Progenitor cell of endocrine pancreas (in vitro differentiated cells): ENCODE measurements at regions not wholly inside any gene's neighbourhood (a gene's known extent, or its start where the extent isn't known, plus 50 kb on each side); places are given as distances from the start of the nearest gene placed in this dataset.
A peak's percentile ranks its signal among the peaks of the same experiment; 100 is the strongest.

Experiments
- DNase-seq: peaks from one replicate; pipeline ENCODE4 v3.0.0; 2021; ENCODE audit warnings: low spot score; ENCODE audit not compliant: unreplicated experiment
- H3K27ac Mint-ChIP-seq: 2 replicates; pipeline ENCODE4 v1.8.0; 2021; ENCODE audit warnings: mild to moderate bottlenecking, moderate library complexity, mixed read lengths
- H3K27me3 Mint-ChIP-seq: 2 replicates; pipeline ENCODE4 v1.8.0; 2021; ENCODE audit warnings: mixed read lengths
- H3K36me3 Mint-ChIP-seq: 2 replicates; pipeline ENCODE4 v1.8.0; 2022; ENCODE audit warnings: mixed read lengths; ENCODE audit not compliant: insufficient read depth
- H3K4me1 Mint-ChIP-seq: 2 replicates; pipeline ENCODE4 v1.8.0; 2021; ENCODE audit warnings: low read depth, mixed read lengths
- H3K4me3 Mint-ChIP-seq: 2 replicates; pipeline ENCODE4 v1.8.0; 2021; ENCODE audit warnings: low read depth, mild to moderate bottlenecking, moderate library complexity, mixed read lengths
- H3K9me3 Mint-ChIP-seq: 2 replicates; pipeline ENCODE4 v1.8.0; 2021; ENCODE audit warnings: low read depth, mixed read lengths
- CTCF ChIP-seq: fragments of 200-600 bp; sonication (generic); IDR thresholded peaks from one replicate; pipeline ENCODE4 v1.5.0; 2021; ENCODE audit warnings: antibody characterized with exemption, mild to moderate bottlenecking; ENCODE audit not compliant: unreplicated experiment

GRCh38 chr1:235022341-235022980 is 106.2 kb downstream of the TOMM20 start:
- H3K27me3 Mint-ChIP-seq: no peaks in the 10 kb centered on the region
- H3K4me1 Mint-ChIP-seq: peaks cover 24% of the 10 kb centered on the region
- no peaks in the 10 kb centered on the region for H3K36me3 Mint-ChIP-seq
- no peak for TF ChIP-seq CTCF
- H3K27ac Mint-ChIP-seq: peak overlapping the region; percentile 0
- no peak overlapping the region for H3K4me3 Mint-ChIP-seq
- H3K9me3 Mint-ChIP-seq: peaks cover 4% of the 10 kb centered on the region
- DNase-seq: no peak

DNA sequence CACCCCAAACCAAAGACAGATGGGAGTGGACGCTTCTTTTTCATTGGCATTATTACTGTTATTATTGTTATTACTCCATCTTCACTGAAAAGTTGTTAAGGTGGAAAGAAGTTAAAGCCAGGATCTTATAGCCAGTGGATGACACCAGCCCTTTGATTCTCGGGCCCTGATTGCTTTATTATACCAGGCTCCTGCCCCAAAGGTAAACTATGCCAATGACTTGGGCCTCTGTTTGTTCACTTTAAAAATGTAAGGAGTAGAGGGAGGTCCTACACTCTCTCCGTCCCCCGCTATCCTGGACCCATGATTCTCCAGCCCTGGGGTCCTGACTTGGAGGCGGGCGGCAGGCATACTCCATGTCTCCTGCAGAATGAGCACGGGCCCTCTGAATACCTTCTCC is 106.8 kb downstream of the TOMM20 start:
- Mint-ChIP-seq H3K4me1 (peaks cover 24% of the 10 kb centered on the region), H3K9me3 (no peaks in the 10 kb centered on the region), H3K36me3 (no peaks in the 10 kb centered on the region), H3K27ac (no peak overlapping the region), H3K4me3 (no peak overlapping the region), H3K27me3 (no peaks in the 10 kb centered on the region)
- DNase-seq: no peak
- no peak for TF ChIP-seq CTCF

DNA sequence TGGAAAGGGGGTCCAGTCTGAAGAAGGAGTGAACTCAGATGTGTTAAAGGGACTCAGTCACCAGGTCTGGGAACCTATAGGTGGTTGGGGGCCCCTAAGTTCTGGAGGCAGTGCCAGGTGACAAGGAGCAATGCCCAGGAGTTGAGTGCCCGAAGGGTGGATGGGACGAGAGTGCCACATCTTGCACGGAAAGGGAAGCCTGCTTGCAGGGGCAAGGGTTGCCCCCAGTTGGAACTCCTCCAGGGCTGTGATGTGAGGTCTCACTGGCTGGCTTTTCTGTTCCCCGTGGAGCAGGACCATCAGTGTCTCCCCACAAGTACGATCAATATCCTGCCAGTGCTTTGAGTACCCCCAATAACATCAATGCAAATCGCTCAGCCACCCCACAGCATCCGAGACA is 107.3 kb downstream of the TOMM20 start:
- no peak for TF ChIP-seq CTCF
- Mint-ChIP-seq H3K4me3 (no peak overlapping the region), H3K9me3 (no peaks in the 10 kb centered on the region), H3K27ac (peak overlapping the region; percentile 56), H3K27me3 (no peaks in the 10 kb centered on the region), H3K36me3 (no peaks in the 10 kb centered on the region), H3K4me1 (peaks cover 24% of the 10 kb centered on the region)
- no peak for DNase-seq

- H3K4me1 Mint-ChIP-seq: peaks cover 24% of the 10 kb centered on the region
- no peaks in the 10 kb centered on the region for H3K9me3 Mint-ChIP-seq
- no peak overlapping the region for H3K4me3 Mint-ChIP-seq
- H3K27ac Mint-ChIP-seq: no peak overlapping the region
- H3K36me3 Mint-ChIP-seq: no peaks in the 10 kb centered on the region
- no peak for DNase-seq
- TF ChIP-seq CTCF: no peak
- H3K27me3 Mint-ChIP-seq: no peaks in the 10 kb centered on the region
Observed at GRCh38 chr1:235019961-235020360, 108.7 kb downstream of the TOMM20 start.

DNA sequence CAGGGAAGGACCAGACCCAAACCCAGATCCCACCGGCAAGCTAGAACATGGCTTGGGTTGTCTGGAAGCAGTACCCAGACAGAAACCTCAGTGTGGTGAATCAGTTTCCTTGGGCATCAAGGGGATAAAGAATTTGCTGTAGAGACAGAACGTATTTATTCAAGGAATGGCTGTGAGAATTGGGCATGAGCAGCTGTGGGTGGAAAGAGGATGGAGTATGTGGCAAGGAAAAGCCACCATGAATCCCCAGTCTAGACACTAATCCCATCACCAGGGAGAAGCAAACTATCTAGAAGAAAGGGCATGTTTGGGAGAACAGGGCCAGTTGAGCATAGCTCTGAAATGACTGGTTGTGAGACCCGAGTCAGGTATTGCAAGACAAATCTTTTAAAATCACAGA is 109.2 kb downstream of the TOMM20 start:
- Mint-ChIP-seq H3K27me3 (no peaks in the 10 kb centered on the region), H3K4me3 (no peak overlapping the region), H3K36me3 (no peaks in the 10 kb centered on the region), H3K27ac (no peak overlapping the region), H3K9me3 (no peaks in the 10 kb centered on the region), H3K4me1 (peaks cover 24% of the 10 kb centered on the region)
- no peak for DNase-seq
- no peak for TF ChIP-seq CTCF
